Endodermal cell (in vitro differentiated cells): ENCODE measurements at regions not wholly inside any gene's neighbourhood (a gene's known extent, or its start where the extent isn't known, plus 50 kb on each side); places are given as distances from the start of the nearest gene placed in this dataset.

Experiments
- DNase-seq: peaks from one replicate; pipeline ENCODE4 v3.0.0-alpha.2; 2017
- H3K27ac ChIP-seq: 2 replicates; pipeline ENCODE4 v1.5.1; 2013; ENCODE audit warnings: mild to moderate bottlenecking, low read depth, low read length, moderate library complexity
- H3K27me3 ChIP-seq: 2 replicates; pipeline ENCODE4 v1.6.1; 2013; ENCODE audit warnings: mild to moderate bottlenecking, low read length, moderate library complexity; ENCODE audit not compliant: insufficient read depth, control insufficient read depth, poor library complexity, severe bottlenecking
- H3K36me3 ChIP-seq: 2 replicates; pipeline ENCODE4 v1.7.0; 2013; ENCODE audit warnings: mild to moderate bottlenecking, low read length, moderate library complexity; ENCODE audit not compliant: control insufficient read depth, insufficient read depth
- H3K4me1 ChIP-seq: one replicate; pipeline ENCODE4 v1.7.0; 2013; ENCODE audit warnings: low read length; ENCODE audit not compliant: control insufficient read depth, insufficient read depth
- H3K4me3 ChIP-seq: 2 replicates; pipeline ENCODE4 v1.5.1; 2013; ENCODE audit warnings: mild to moderate bottlenecking, low read length, moderate library complexity
- H3K9ac ChIP-seq: 2 replicates; pipeline ENCODE4 v1.6.1; 2013; ENCODE audit warnings: mild to moderate bottlenecking, low read length, moderate library complexity; ENCODE audit not compliant: poor library complexity, severe bottlenecking; ENCODE audit errors: extremely low read depth
- H3K9me3 ChIP-seq: 2 replicates; pipeline ENCODE4 v1.6.1; 2013; ENCODE audit warnings: mild to moderate bottlenecking, low read length, moderate library complexity; ENCODE audit not compliant: control insufficient read depth
- H3K27ac Mint-ChIP-seq: 2 replicates; pipeline ENCODE4 v1.8.0; 2020; ENCODE audit warnings: mixed read lengths
- H3K27me3 Mint-ChIP-seq: 2 replicates; pipeline ENCODE4 v1.8.0; 2021; ENCODE audit warnings: mild to moderate bottlenecking, mixed read lengths; ENCODE audit not compliant: insufficient read depth
- H3K36me3 Mint-ChIP-seq: 2 replicates; pipeline ENCODE4 v1.8.0; 2020; ENCODE audit warnings: low read depth, mixed read lengths
- H3K4me1 Mint-ChIP-seq: 2 replicates; pipeline ENCODE4 v1.8.0; 2020; ENCODE audit warnings: mixed read lengths
- H3K4me3 Mint-ChIP-seq: 2 replicates; pipeline ENCODE4 v1.8.0; 2020; ENCODE audit warnings: mild to moderate bottlenecking, moderate library complexity, mixed read lengths
- H3K9me3 Mint-ChIP-seq: 2 replicates; pipeline ENCODE4 v1.8.0; 2020; ENCODE audit warnings: mild to moderate bottlenecking, mixed read lengths
- WGBS, 2 experiments: methylation state at CpG; one replicate each; pipeline versions ENCODE4 v1.1.5 to v1.1.7; 2013; ENCODE audit warnings: missing lambda C conversion rate in 2 of 2, mixed read lengths in 1 of 2; ENCODE audit not compliant: insufficient coverage in 1 of 2, insufficient read length in 1 of 2; 5-methylcytosine and 5-hydroxymethylcytosine counted together
- TF ChIP-seq, protein P1 (sequence below): fragments of 200-600 bp; sonication (generic); conservative IDR thresholded peaks from 2 replicates; pipeline ENCODE4 v1.5.0; 2021; ENCODE audit warnings: antibody characterized with exemption, mild to moderate bottlenecking

DNA sequence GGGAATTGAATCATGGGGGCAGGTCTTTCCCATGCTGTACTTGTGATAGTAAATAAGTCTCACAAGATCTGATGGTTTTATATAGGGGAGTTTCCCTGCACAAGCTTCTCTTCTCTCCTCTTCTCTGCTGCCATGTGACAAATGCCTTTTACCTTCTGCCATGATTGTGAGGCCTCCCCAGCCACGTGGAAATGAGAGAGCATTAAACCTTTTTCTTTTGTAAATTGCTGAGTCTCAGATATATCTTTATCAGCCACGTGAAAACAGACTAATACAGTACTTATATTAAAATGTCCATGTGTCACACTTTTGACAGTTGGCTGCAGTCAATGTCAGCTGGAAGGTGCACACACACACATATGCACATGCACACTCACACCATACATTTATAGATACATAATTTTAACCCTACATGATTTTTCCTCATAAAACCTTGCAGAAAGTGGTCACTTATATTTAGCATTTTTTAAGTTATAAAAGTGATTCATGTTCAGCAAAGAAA is 128.9 kb downstream of the OTOR start:
- Histone ChIP-seq H3K9me3 (no peaks in the 10 kb centered on the region), H3K4me3 (no peak overlapping the region), H3K4me1 (no peaks in the 10 kb centered on the region), H3K27me3 (no peaks in the 10 kb centered on the region), H3K27ac (no peak overlapping the region), H3K9ac (no peak overlapping the region), H3K36me3 (no peaks in the 10 kb centered on the region)
- Mint-ChIP-seq H3K27ac (no peak overlapping the region), H3K36me3 (no peaks in the 10 kb centered on the region), H3K4me1 (no peaks in the 10 kb centered on the region), H3K9me3 (peaks cover 4% of the 10 kb centered on the region), H3K27me3 (no peaks in the 10 kb centered on the region), H3K4me3 (no peak overlapping the region)
- TF ChIP-seq, protein P1, sequence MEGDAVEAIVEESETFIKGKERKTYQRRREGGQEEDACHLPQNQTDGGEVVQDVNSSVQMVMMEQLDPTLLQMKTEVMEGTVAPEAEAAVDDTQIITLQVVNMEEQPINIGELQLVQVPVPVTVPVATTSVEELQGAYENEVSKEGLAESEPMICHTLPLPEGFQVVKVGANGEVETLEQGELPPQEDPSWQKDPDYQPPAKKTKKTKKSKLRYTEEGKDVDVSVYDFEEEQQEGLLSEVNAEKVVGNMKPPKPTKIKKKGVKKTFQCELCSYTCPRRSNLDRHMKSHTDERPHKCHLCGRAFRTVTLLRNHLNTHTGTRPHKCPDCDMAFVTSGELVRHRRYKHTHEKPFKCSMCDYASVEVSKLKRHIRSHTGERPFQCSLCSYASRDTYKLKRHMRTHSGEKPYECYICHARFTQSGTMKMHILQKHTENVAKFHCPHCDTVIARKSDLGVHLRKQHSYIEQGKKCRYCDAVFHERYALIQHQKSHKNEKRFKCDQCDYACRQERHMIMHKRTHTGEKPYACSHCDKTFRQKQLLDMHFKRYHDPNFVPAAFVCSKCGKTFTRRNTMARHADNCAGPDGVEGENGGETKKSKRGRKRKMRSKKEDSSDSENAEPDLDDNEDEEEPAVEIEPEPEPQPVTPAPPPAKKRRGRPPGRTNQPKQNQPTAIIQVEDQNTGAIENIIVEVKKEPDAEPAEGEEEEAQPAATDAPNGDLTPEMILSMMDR: no peak
- 73 to 75% methylated on average over 2 of the region's 2 CpGs for WGBS, 2 experiments
- DNase-seq: no peak

DNA sequence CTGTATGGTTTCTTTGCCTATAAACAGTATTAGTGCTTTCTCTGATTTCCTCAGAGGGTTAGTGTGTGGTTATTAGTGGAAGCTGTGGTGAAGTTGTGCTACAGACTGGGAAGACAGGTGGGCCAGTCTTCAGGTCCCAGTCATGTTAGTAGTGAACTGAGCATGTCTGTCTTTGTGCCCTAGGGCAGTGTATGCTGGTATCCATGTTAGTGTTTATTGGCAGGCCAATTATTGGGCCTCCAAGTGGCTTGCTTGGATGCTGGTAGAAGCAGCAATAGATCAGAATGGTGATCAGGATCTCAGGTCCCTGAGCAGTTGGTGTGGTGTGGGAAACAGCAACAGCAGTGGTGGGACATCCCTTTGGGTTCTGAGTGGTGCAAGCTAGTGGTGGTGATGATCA is 137.6 kb downstream of the OTOR start:
- no peaks in the 10 kb centered on the region for H3K9me3 Mint-ChIP-seq
- no peaks in the 10 kb centered on the region for H3K4me1 ChIP-seq
- no peak overlapping the region for H3K9ac ChIP-seq
- H3K27ac Mint-ChIP-seq: no peak overlapping the region
- TF ChIP-seq, protein P1: no peak
- no peaks in the 10 kb centered on the region for H3K9me3 ChIP-seq
- H3K27ac ChIP-seq: no peak overlapping the region
- no peak overlapping the region for H3K4me3 ChIP-seq
- no peaks in the 10 kb centered on the region for H3K27me3 Mint-ChIP-seq
- no peak for DNase-seq
- no peaks in the 10 kb centered on the region for H3K4me1 Mint-ChIP-seq
- H3K4me3 Mint-ChIP-seq: no peak overlapping the region
- H3K27me3 ChIP-seq: no peaks in the 10 kb centered on the region
- H3K36me3 ChIP-seq: no peaks in the 10 kb centered on the region
- H3K36me3 Mint-ChIP-seq: no peaks in the 10 kb centered on the region

DNA sequence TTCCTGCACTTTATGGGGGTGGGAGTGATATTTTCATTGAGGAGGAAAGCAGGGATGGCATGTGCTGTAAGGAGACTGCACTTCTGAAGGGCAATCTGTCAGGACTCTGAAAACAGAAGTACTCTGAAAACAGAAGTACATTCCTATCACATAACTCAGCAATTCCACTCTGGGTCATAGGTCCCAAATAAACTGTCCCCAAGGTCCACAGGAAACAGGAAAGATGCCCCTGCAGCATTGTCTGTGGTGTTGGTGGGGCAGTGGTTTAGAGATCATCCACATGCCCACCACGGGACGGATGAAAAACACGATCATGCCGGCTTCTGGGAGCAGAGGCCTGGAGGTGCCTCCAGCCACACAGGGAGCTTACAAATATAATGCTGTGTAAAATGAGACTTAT is 150.3 kb downstream of the OTOR start:
- Mint-ChIP-seq H3K9me3 (no peaks in the 10 kb centered on the region), H3K27ac (no peak overlapping the region)

More for the DNA sequence above, 150.3 kb downstream of the OTOR start:
- H3K27me3 ChIP-seq: no peaks in the 10 kb centered on the region
- DNase-seq: no peak
- TF ChIP-seq, protein P1: no peak
- Mint-ChIP-seq H3K4me3 (no peak overlapping the region), H3K36me3 (no peaks in the 10 kb centered on the region), H3K27me3 (no peaks in the 10 kb centered on the region), H3K4me1 (no peaks in the 10 kb centered on the region)
- H3K27ac ChIP-seq: no peak overlapping the region
- no peaks in the 10 kb centered on the region for H3K4me1 ChIP-seq
- WGBS, 2 experiments: 97% methylated on average over 4 of the region's 4 CpGs; no CpG with 5 or more reads in 1 of the 2 experiments
- no peak overlapping the region for H3K4me3 ChIP-seq
- no peaks in the 10 kb centered on the region for H3K9me3 ChIP-seq
- H3K9ac ChIP-seq: no peak overlapping the region
- H3K36me3 ChIP-seq: no peaks in the 10 kb centered on the region
